GM23338 (cell line): ENCODE measurements at regions not wholly inside any gene's neighbourhood (a gene's known extent, or its start where the extent isn't known, plus 50 kb on each side); places are given as distances from the start of the nearest gene placed in this dataset.
"Not testable (repeated sequence)": the region's sequence is repeated elsewhere in the genome, so short reads cannot be mapped to it uniquely, and the experiment has no call there.

Source experiments
- ATAC-seq: fragments of 200-7000 bp; cut with Tn5 transposase; 3 replicates; pipeline ENCODE4 v1.9.1; 2020
- DNase-seq: peaks from one replicate; pipeline ENCODE4 v3.0.0-alpha.2; 2015; ENCODE audit warnings: low spot score
- H2AFZ ChIP-seq: fragments of 200-600 bp; sonication (generic); 2 replicates; pipeline ENCODE4 v1.8.0; 2016; ENCODE audit warnings: antibody characterized with exemption, mild to moderate bottlenecking, moderate library complexity
- H3F3A ChIP-seq: fragments of 200-600 bp; sonication (generic); replicated peaks from 2 replicates; pipeline ENCODE4 v1.8.0; 2017; ENCODE audit warnings: antibody characterized with exemption, mixed run types, low read depth
- H3K27ac ChIP-seq: fragments of 200-600 bp; sonication (generic); 2 replicates; pipeline ENCODE4 v1.6.1; 2016; ENCODE audit warnings: low read depth
- H3K27me3 ChIP-seq: fragments of 200-600 bp; sonication (generic); 2 replicates; pipeline ENCODE4 v1.8.0; 2016; ENCODE audit warnings: mild to moderate bottlenecking, mixed run types, moderate library complexity; ENCODE audit not compliant: insufficient read depth
- H3K36me3 ChIP-seq: fragments of 200-600 bp; sonication (generic); 2 replicates; pipeline ENCODE4 v1.8.0; 2016; ENCODE audit warnings: mild to moderate bottlenecking; ENCODE audit not compliant: insufficient read depth
- H3K4me1 ChIP-seq: fragments of 200-600 bp; sonication (generic); 2 replicates; pipeline ENCODE4 v1.8.0; 2016; ENCODE audit warnings: mild to moderate bottlenecking, moderate library complexity; ENCODE audit not compliant: insufficient read depth
- H3K4me2 ChIP-seq: fragments of 200-600 bp; sonication (generic); 2 replicates; pipeline ENCODE4 v1.7.1; 2017; ENCODE audit warnings: mixed run types
- H3K4me3 ChIP-seq: fragments of 200-600 bp; sonication (generic); 2 replicates; pipeline ENCODE4 v1.6.1; 2016; ENCODE audit warnings: mixed run types
- H3K79me2 ChIP-seq: fragments of 200-600 bp; sonication (generic); replicated peaks from 2 replicates; pipeline ENCODE4 v1.8.0; 2017; ENCODE audit warnings: mild to moderate bottlenecking; ENCODE audit not compliant: insufficient read depth
- H3K9me2 ChIP-seq: fragments of 200-600 bp; sonication (generic); 2 replicates; pipeline ENCODE4 v1.8.0; 2017; ENCODE audit not compliant: insufficient read depth
- H4K20me1 ChIP-seq: fragments of 200-600 bp; sonication (generic); replicated peaks from 2 replicates; pipeline ENCODE4 v1.8.0; 2017; ENCODE audit warnings: mild to moderate bottlenecking; ENCODE audit not compliant: insufficient read depth
- H3K27ac Mint-ChIP-seq: 2 replicates; pipeline ENCODE4 v1.8.0; 2020; ENCODE audit warnings: inconsistent platforms, mild to moderate bottlenecking, moderate library complexity, mixed read lengths
- H3K27me3 Mint-ChIP-seq: 3 replicates; pipeline ENCODE4 v1.8.0; 2022; ENCODE audit warnings: low read depth, mild to moderate bottlenecking, moderate library complexity, mixed read lengths, inconsistent platforms; ENCODE audit not compliant: insufficient read depth, poor library complexity
- H3K36me3 Mint-ChIP-seq: 3 replicates; pipeline ENCODE4 v1.8.0; 2021; ENCODE audit warnings: low read depth, mild to moderate bottlenecking, inconsistent platforms, moderate library complexity, mixed read lengths
- H3K4me1 Mint-ChIP-seq: 3 replicates; pipeline ENCODE4 v1.8.0; 2020; ENCODE audit warnings: mild to moderate bottlenecking, inconsistent platforms, mixed read lengths
- H3K4me3 Mint-ChIP-seq: 3 replicates; pipeline ENCODE4 v1.8.0; 2021; ENCODE audit warnings: moderate library complexity, mild to moderate bottlenecking, inconsistent platforms, mixed read lengths
- H3K9me3 Mint-ChIP-seq: 3 replicates; pipeline ENCODE4 v1.8.0; 2020; ENCODE audit warnings: moderate library complexity, mild to moderate bottlenecking, inconsistent platforms, mixed read lengths
- CREB1 ChIP-seq: fragments of 250-450 bp; sonication (Bioruptor Pico); IDR thresholded peaks from 2 replicates; pipeline ENCODE4 v1.5.0; 2020; ENCODE audit warnings: low read depth, mild to moderate bottlenecking, moderate library complexity
- EZH2phosphoT487 ChIP-seq: fragments of 200-600 bp; sonication (generic); IDR thresholded peaks from one replicate; pipeline ENCODE4 v1.8.1; 2018; ENCODE audit warnings: antibody characterized with exemption; ENCODE audit not compliant: unreplicated experiment
- JUNB ChIP-seq: IDR thresholded peaks from one replicate; pipeline ENCODE4 v1.6.1; 2016; ENCODE audit warnings: antibody characterized with exemption; ENCODE audit not compliant: unreplicated experiment
- NANOG ChIP-seq: IDR thresholded peaks from 2 replicates; pipeline ENCODE4 v1.6.1; 2016; ENCODE audit warnings: antibody characterized with exemption, borderline replicate concordance
- POLR2AphosphoS5 ChIP-seq: IDR thresholded peaks from 2 replicates; pipeline ENCODE4 v1.6.1; 2016; ENCODE audit warnings: antibody characterized with exemption, low read depth
- STAT1 ChIP-seq: IDR thresholded peaks from one replicate; pipeline ENCODE4 v1.6.1; 2016; ENCODE audit warnings: antibody characterized with exemption; ENCODE audit not compliant: unreplicated experiment
- ZNF114 ChIP-seq: fragments of 250-450 bp; sonication (Bioruptor Pico); IDR thresholded peaks from 2 replicates; pipeline ENCODE4 v1.5.0; 2020; ENCODE audit warnings: mild to moderate bottlenecking, moderate library complexity
- TF ChIP-seq, protein P1 (sequence below), 2 experiments: fragments of 200-600 bp in 1 of 2; sonication (generic) in 1 of 2; conservative IDR thresholded peaks; 2 replicates each; pipeline versions ENCODE4 v1.5.1 to v1.6.1; 2016 to 2017; ENCODE audit warnings: antibody characterized with exemption in 2 of 2, low read depth in 2 of 2, mild to moderate bottlenecking in 2 of 2, moderate library complexity in 1 of 2
- TF ChIP-seq, protein P2 (sequence below): IDR thresholded peaks from 2 replicates; pipeline ENCODE4 v1.6.1; 2016; ENCODE audit warnings: antibody characterized with exemption

DNA sequence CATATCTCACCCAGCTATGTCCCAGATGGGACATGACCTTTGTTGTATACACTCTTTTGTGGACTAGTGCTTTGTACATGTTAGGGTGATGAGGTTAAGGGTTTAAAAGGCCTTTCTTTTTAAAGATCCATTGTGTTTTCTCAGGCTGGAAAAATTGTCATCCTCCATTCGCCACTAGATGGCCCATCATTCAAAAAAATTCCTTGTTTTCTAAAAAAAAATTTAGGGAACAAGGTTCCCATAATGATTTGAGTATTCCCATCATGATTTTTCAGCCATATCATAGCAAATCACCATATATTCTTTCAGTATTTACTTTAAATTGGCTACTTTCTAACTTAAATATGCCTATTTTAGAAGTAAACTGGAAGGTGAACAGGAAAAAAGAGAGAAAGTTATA lies 91.9 kb upstream of the TMEM164 start:
- Histone ChIP-seq H3K79me2 (no peaks in the 10 kb centered on the region), H3K9me2 (no peaks in the 10 kb centered on the region), H4K20me1 (no peaks in the 10 kb centered on the region), H3F3A (no peaks in the 10 kb centered on the region), H3K4me2 (no peak overlapping the region), H2AFZ (no peak overlapping the region), H3K36me3 (no peaks in the 10 kb centered on the region), H3K4me3 (no peak overlapping the region), H3K4me1 (no peaks in the 10 kb centered on the region), H3K27ac (no peak overlapping the region), H3K27me3 (no peaks in the 10 kb centered on the region)
- H3K36me3 Mint-ChIP-seq, result no peaks in the 10 kb centered on the region
- H3K27ac Mint-ChIP-seq, result no peak overlapping the region
- H3K27me3 Mint-ChIP-seq, result no peaks in the 10 kb centered on the region
- TF ChIP-seq CREB1 (no peak), JUNB (no peak), NANOG (no peak)
- TF ChIP-seq, protein P1, sequence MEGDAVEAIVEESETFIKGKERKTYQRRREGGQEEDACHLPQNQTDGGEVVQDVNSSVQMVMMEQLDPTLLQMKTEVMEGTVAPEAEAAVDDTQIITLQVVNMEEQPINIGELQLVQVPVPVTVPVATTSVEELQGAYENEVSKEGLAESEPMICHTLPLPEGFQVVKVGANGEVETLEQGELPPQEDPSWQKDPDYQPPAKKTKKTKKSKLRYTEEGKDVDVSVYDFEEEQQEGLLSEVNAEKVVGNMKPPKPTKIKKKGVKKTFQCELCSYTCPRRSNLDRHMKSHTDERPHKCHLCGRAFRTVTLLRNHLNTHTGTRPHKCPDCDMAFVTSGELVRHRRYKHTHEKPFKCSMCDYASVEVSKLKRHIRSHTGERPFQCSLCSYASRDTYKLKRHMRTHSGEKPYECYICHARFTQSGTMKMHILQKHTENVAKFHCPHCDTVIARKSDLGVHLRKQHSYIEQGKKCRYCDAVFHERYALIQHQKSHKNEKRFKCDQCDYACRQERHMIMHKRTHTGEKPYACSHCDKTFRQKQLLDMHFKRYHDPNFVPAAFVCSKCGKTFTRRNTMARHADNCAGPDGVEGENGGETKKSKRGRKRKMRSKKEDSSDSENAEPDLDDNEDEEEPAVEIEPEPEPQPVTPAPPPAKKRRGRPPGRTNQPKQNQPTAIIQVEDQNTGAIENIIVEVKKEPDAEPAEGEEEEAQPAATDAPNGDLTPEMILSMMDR (conservative IDR thresholded peaks at IDR 0.05; ENCODE audit: low read depth in 2 of 2), result peak; percentile 31 to 53
- DNase-seq (peak; percentile 7), ATAC-seq (no peak)
- no peaks in the 10 kb centered on the region for H3K4me1 Mint-ChIP-seq
- H3K4me3 Mint-ChIP-seq, result no peak overlapping the region
- H3K9me3 Mint-ChIP-seq, result no peaks in the 10 kb centered on the region

DNA sequence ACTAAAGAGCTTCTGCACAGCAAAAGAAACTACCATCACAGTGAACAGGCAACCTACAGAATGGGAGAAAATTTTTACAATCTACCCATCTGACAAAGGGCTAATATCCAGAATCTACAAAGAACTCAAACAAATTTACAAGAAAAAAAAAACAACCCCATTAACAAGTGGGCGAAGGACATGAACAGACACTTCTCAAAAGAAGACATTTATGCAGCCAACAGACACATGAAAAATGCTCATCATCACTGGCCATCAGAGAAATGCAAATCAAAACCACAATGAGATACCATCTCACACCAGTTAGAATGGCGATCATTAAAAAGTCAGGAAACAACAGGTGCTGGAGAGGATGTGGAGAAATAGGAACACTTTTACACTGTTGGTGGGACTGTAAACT lies 89.9 kb upstream of the TMEM164 start:
- H4K20me1 ChIP-seq, H3K36me3 Mint-ChIP-seq, H3K4me3 Mint-ChIP-seq, ATAC-seq, H3K4me1 Mint-ChIP-seq, H3K9me2 ChIP-seq, H3K27me3 Mint-ChIP-seq, H3K27ac ChIP-seq, H2AFZ ChIP-seq, H3K9me3 Mint-ChIP-seq, H3K27me3 ChIP-seq, DNase-seq, H3F3A ChIP-seq, H3K79me2 ChIP-seq, H3K4me1 ChIP-seq, H3K4me2 ChIP-seq, H3K36me3 ChIP-seq, H3K27ac Mint-ChIP-seq, H3K4me3 ChIP-seq: not testable (repeated sequence)

DNA sequence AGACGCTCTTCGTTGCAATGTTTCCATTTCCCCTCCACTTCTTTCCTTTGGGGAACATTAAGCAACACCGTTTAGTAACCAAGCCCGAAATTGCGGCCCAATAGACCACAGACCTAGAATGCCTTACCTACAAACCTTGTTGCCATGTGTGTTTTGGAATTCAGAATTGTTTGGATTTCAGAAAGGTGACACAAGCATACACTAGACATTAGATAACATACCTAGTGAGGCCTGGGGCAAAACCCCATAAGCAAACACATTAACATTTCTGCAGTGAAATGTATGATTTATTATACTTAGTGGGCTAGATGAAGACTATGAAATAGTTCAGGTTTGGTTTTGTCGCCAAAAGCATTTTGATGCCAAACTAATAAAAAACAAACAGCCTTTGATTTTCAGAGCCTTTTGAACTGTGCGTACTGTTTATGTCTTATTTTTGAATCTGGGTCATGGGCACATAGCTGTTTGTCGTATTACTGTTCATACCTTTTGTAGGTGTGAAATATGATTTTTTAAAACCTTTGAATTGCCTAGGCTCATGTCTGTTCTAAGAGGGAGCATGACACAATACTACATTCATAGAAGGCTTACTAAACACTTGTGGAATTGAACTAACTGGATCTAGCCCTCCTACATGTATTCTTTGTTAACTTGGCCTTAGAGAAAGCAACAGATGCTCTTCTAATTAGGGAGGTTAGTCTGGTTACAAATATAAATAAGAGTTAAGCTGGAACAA lies 88.6 kb upstream of the TMEM164 start:
- Histone ChIP-seq H4K20me1 (no peaks in the 10 kb centered on the region), H3K27me3 (no peaks in the 10 kb centered on the region), H3K36me3 (no peaks in the 10 kb centered on the region), H3K9me2 (no peaks in the 10 kb centered on the region), H3K4me3 (no peak overlapping the region), H2AFZ (no peak overlapping the region), H3K4me1 (no peaks in the 10 kb centered on the region), H3K79me2 (no peaks in the 10 kb centered on the region), H3F3A (no peaks in the 10 kb centered on the region), H3K4me2 (no peak overlapping the region), H3K27ac (no peak overlapping the region)
- ATAC-seq (no peak), DNase-seq (no peak)
- Mint-ChIP-seq H3K36me3 (no peaks in the 10 kb centered on the region), H3K27me3 (no peaks in the 10 kb centered on the region), H3K4me1 (no peaks in the 10 kb centered on the region), H3K9me3 (no peaks in the 10 kb centered on the region), H3K27ac (no peak overlapping the region), H3K4me3 (no peak overlapping the region)
- TF ChIP-seq POLR2AphosphoS5 (no peak), STAT1 (no peak), NANOG (no peak), EZH2phosphoT487 (no peak), ZNF114 (CRISPR knock-in tag) (no peak)
- TF ChIP-seq, protein P2, sequence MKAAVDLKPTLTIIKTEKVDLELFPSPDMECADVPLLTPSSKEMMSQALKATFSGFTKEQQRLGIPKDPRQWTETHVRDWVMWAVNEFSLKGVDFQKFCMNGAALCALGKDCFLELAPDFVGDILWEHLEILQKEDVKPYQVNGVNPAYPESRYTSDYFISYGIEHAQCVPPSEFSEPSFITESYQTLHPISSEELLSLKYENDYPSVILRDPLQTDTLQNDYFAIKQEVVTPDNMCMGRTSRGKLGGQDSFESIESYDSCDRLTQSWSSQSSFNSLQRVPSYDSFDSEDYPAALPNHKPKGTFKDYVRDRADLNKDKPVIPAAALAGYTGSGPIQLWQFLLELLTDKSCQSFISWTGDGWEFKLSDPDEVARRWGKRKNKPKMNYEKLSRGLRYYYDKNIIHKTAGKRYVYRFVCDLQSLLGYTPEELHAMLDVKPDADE, result no peak
